Breast epithelium (tissue), 3 donors: ENCODE measurements at regions not wholly inside any gene's neighbourhood (a gene's known extent, or its start where the extent isn't known, plus 50 kb on each side); places are given as distances from the start of the nearest gene placed in this dataset.

Experiments
- CTCF ChIP-seq, 3 donors: fragments of 450-650 bp; IDR thresholded peaks; one replicate each; pipeline ENCODE4 v1.5.1; 2016 to 2017; ENCODE audit warnings: antibody characterized with exemption in 3 of 3, mild to moderate bottlenecking in 3 of 3, moderate library complexity in 3 of 3
- POLR2A ChIP-seq: fragments of 450-650 bp; IDR thresholded peaks from one replicate; pipeline ENCODE4 v1.6.1; 2016; ENCODE audit warnings: antibody characterized with exemption, mild to moderate bottlenecking, moderate library complexity
- POLR2AphosphoS5 ChIP-seq, 3 donors: sonication (generic); formaldehyde crosslinking; IDR thresholded peaks; one replicate each; pipeline ENCODE4 v1.6.1; 2017; ENCODE audit warnings: antibody characterized with exemption in 3 of 3

DNA sequence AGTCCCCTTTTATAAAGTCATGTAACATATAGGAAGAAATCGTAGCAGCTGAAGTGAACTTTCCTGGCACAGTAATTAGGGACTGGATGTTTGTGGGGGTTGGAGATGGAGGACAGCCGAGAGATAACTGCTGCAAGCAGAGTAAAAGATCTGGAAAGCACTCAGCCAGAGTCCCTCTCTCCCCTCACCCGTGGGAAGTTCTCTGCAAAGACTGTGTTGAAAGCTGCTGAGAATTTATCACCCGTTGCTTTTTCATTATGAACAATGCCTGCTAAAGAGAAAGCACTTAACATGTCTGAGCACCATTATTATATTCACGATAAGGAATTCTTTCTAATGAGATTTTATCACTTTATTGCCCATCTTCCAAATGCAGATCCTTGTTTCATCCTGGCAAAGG is 248.8 kb downstream of the SHOX2 start:
- TF ChIP-seq CTCF (IDR thresholded peaks at IDR 0.05): no peak
- no peak for TF ChIP-seq POLR2AphosphoS5 (IDR thresholded peaks at IDR 0.05)
- TF ChIP-seq POLR2A: no peak
